Neural cell (in vitro differentiated cells): ENCODE measurements at regions not wholly inside any gene's neighbourhood (a gene's known extent, or its start where the extent isn't known, plus 50 kb on each side); places are given as distances from the start of the nearest gene placed in this dataset.
"Not testable (repeated sequence)": the region's sequence is repeated elsewhere in the genome, so short reads cannot be mapped to it uniquely, and the experiment has no call there.

Experiments
- H2AFZ ChIP-seq: fragments of 200-600, 300-800 bp; sonication (generic), shearing (Covaris generic); 2 replicates; pipeline ENCODE4 v1.6.0; 2014; ENCODE audit warnings: low read depth, mild to moderate bottlenecking, antibody characterized with exemption, low read length, moderate library complexity
- H3F3A ChIP-seq: fragments of 200-600 bp; shearing (Covaris generic); 2 replicates; pipeline ENCODE4 v1.6.1; 2016; ENCODE audit warnings: mild to moderate bottlenecking, moderate library complexity, mixed read lengths, antibody characterized with exemption, low read length; ENCODE audit not compliant: insufficient read depth, poor library complexity, severe bottlenecking
- H3K27ac ChIP-seq: fragments of 200-600, 300-800 bp; sonication (generic), shearing (Covaris generic); 2 replicates; pipeline ENCODE4 v1.5.1; 2014; ENCODE audit warnings: mild to moderate bottlenecking, low read length, moderate library complexity
- H3K27me3 ChIP-seq: fragments of 300-800, 200-600 bp; sonication (generic), shearing (Covaris generic); 2 replicates; pipeline ENCODE4 v1.6.0; 2014; ENCODE audit warnings: mild to moderate bottlenecking, low read depth, low read length, moderate library complexity; ENCODE audit not compliant: insufficient read depth
- H3K36me3 ChIP-seq: fragments of 300-800, 200-600 bp; sonication (generic), shearing (Covaris generic); 2 replicates; pipeline ENCODE4 v1.5.1; 2014; ENCODE audit warnings: mild to moderate bottlenecking, antibody characterized with exemption, low read length, moderate library complexity; ENCODE audit not compliant: insufficient read depth
- H3K4me2 ChIP-seq: fragments of 300-800, 200-600 bp; sonication (generic), shearing (Covaris generic); 2 replicates; pipeline ENCODE4 v1.6.0; 2014; ENCODE audit warnings: mild to moderate bottlenecking, low read length
- H3K4me3 ChIP-seq: fragments of 300-800, 200-600 bp; sonication (generic), shearing (Covaris generic); 2 replicates; pipeline ENCODE4 v1.5.1; 2014; ENCODE audit warnings: mild to moderate bottlenecking, low read length, moderate library complexity
- H3K79me2 ChIP-seq: fragments of 200-600 bp; shearing (Covaris generic); replicated peaks from 2 replicates; pipeline ENCODE4 v1.6.0; 2014; ENCODE audit warnings: mild to moderate bottlenecking, low read length, moderate library complexity; ENCODE audit not compliant: insufficient read depth
- H3K9ac ChIP-seq: fragments of 300-800, 200-600 bp; sonication (generic), shearing (Covaris generic); 2 replicates; pipeline ENCODE4 v1.6.1; 2016; ENCODE audit warnings: mild to moderate bottlenecking, low read length, mixed read lengths
- H3K9me2 ChIP-seq: fragments of 200-600 bp; shearing (Covaris generic); 2 replicates; pipeline ENCODE4 v1.6.1; 2016; ENCODE audit warnings: mild to moderate bottlenecking, low read length, mixed read lengths; ENCODE audit not compliant: insufficient read depth
- H3K9me3 ChIP-seq: fragments of 200-600, 300-800 bp; sonication (generic), shearing (Covaris generic); 2 replicates; pipeline ENCODE4 v1.6.1; 2016; ENCODE audit warnings: mild to moderate bottlenecking, mixed run types, low read length, moderate library complexity, mixed read lengths
- H4K20me1 ChIP-seq: fragments of 200-600 bp; shearing (Covaris generic); 2 replicates; pipeline ENCODE4 v1.6.1; 2016; ENCODE audit warnings: mild to moderate bottlenecking, mixed run types; ENCODE audit not compliant: insufficient read depth
- CTCF ChIP-seq: fragments of 450-650 bp; IDR thresholded peaks from 2 replicates; pipeline ENCODE4 v1.5.1; 2014; ENCODE audit warnings: antibody characterized with exemption, mild to moderate bottlenecking, moderate library complexity; ENCODE audit not compliant: poor library complexity, severe bottlenecking
- EP300 ChIP-seq: fragments of 450-650 bp; conservative IDR thresholded peaks from 2 replicates; pipeline ENCODE4 v1.6.1; 2014; ENCODE audit warnings: antibody characterized with exemption, mild to moderate bottlenecking, moderate library complexity; ENCODE audit not compliant: poor library complexity, severe bottlenecking
- EZH2 ChIP-seq: fragments of 200-600, 300-800 bp; shearing (Covaris generic), sonication (generic); IDR thresholded peaks from 2 replicates; pipeline ENCODE4 v1.6.1; 2014; ENCODE audit warnings: antibody characterized with exemption, low read length, borderline replicate concordance, mild to moderate bottlenecking; ENCODE audit not compliant: insufficient read depth, poor library complexity, severe bottlenecking
- MXI1 ChIP-seq: fragments of 450-650 bp; conservative IDR thresholded peaks from 2 replicates; pipeline ENCODE4 v1.6.1; 2014; ENCODE audit warnings: antibody characterized with exemption, mild to moderate bottlenecking; ENCODE audit not compliant: poor library complexity, severe bottlenecking
- POLR2AphosphoS5 ChIP-seq: IDR thresholded peaks from 2 replicates; pipeline ENCODE4 v1.6.1; 2012
- RAD21 ChIP-seq: fragments of 450-650 bp; conservative IDR thresholded peaks from 2 replicates; pipeline ENCODE4 v1.6.1; 2014; ENCODE audit warnings: antibody characterized with exemption, mild to moderate bottlenecking, moderate library complexity
- REST ChIP-seq: IDR thresholded peaks from 2 replicates; pipeline ENCODE4 v1.6.1; 2012; ENCODE audit warnings: borderline replicate concordance
- SMC3 ChIP-seq: fragments of 450-650 bp; conservative IDR thresholded peaks from 2 replicates; pipeline ENCODE4 v1.6.1; 2014; ENCODE audit warnings: antibody characterized with exemption, mild to moderate bottlenecking, moderate library complexity; ENCODE audit not compliant: poor library complexity
- TAF1 ChIP-seq: IDR thresholded peaks from 2 replicates; pipeline ENCODE4 v1.6.1; 2012; ENCODE audit warnings: low read depth

GRCh38 chr12:59486827-59487226 is 109.0 kb upstream of the SLC16A7 start:
- H2AFZ ChIP-seq = no peak overlapping the region
- H4K20me1 ChIP-seq = no peaks in the 10 kb centered on the region
- H3F3A ChIP-seq = no peaks in the 10 kb centered on the region
- no peaks in the 10 kb centered on the region for H3K79me2 ChIP-seq
- H3K4me2 ChIP-seq = no peak overlapping the region
- H3K27ac ChIP-seq = no peak overlapping the region
- H3K36me3 ChIP-seq = no peaks in the 10 kb centered on the region
- TF ChIP-seq CTCF (no peak), RAD21 (no peak), EP300 (no peak), POLR2AphosphoS5 (no peak), REST (no peak), EZH2 (no peak), MXI1 (no peak), TAF1 (no peak), SMC3 (no peak)
- no peaks in the 10 kb centered on the region for H3K9me2 ChIP-seq
- H3K9ac ChIP-seq = no peak overlapping the region
- H3K4me3 ChIP-seq = no peak overlapping the region
- H3K9me3 ChIP-seq = no peaks in the 10 kb centered on the region
- no peaks in the 10 kb centered on the region for H3K27me3 ChIP-seq

GRCh38 chr12:59484575-59484974 is 111.3 kb upstream of the SLC16A7 start:
- no peaks in the 10 kb centered on the region for H4K20me1 ChIP-seq
- no peak overlapping the region for H3K4me2 ChIP-seq
- H3K4me3 ChIP-seq = no peak overlapping the region
- no peaks in the 10 kb centered on the region for H3K9me2 ChIP-seq
- no peak overlapping the region for H3K9ac ChIP-seq
- H3F3A ChIP-seq = no peaks in the 10 kb centered on the region
- H3K27ac ChIP-seq = no peak overlapping the region
- no peaks in the 10 kb centered on the region for H3K9me3 ChIP-seq
- no peaks in the 10 kb centered on the region for H3K27me3 ChIP-seq
- no peak overlapping the region for H2AFZ ChIP-seq
- no peaks in the 10 kb centered on the region for H3K36me3 ChIP-seq
- H3K79me2 ChIP-seq = no peaks in the 10 kb centered on the region
- TF ChIP-seq CTCF (no peak), REST (no peak), RAD21 (no peak), MXI1 (no peak)

- not testable (repeated sequence) for H3K27me3 ChIP-seq, H3F3A ChIP-seq, H4K20me1 ChIP-seq, H2AFZ ChIP-seq, H3K9me3 ChIP-seq, H3K36me3 ChIP-seq, H3K4me2 ChIP-seq, H3K4me3 ChIP-seq, H3K9me2 ChIP-seq, H3K79me2 ChIP-seq, H3K27ac ChIP-seq, H3K9ac ChIP-seq
Measured at GRCh38 chr12:59474236-59474635, 121.6 kb upstream of the SLC16A7 start.
